ENCODE measurements at regions not wholly inside any gene's neighbourhood (a gene's known extent, or its start where the extent isn't known, plus 50 kb on each side); places are given as distances from the start of the nearest gene placed in this dataset.
A peak's percentile ranks its signal among the peaks of the same experiment; 100 is the strongest.

DNA sequence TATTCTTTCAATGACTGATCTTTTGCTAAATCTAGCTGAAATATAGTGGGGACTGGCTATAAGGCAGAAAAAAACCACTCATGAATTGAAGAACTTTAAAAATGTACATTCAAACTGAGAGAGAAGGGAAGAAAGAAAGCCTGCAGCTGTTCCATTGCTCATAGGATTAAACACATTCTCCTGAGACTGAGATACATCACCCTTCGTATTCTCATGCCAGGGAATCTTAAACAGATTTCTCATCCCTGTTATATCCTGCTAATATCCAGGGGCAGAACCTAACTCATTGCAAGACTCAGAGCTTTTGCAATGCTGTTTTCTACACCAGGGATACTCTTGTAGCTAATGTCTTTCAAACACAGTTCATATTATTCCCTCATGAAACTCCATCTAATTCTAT, 67.2 kb upstream of the ACSS3 start:
- TF ChIP-seq, protein P1, sequence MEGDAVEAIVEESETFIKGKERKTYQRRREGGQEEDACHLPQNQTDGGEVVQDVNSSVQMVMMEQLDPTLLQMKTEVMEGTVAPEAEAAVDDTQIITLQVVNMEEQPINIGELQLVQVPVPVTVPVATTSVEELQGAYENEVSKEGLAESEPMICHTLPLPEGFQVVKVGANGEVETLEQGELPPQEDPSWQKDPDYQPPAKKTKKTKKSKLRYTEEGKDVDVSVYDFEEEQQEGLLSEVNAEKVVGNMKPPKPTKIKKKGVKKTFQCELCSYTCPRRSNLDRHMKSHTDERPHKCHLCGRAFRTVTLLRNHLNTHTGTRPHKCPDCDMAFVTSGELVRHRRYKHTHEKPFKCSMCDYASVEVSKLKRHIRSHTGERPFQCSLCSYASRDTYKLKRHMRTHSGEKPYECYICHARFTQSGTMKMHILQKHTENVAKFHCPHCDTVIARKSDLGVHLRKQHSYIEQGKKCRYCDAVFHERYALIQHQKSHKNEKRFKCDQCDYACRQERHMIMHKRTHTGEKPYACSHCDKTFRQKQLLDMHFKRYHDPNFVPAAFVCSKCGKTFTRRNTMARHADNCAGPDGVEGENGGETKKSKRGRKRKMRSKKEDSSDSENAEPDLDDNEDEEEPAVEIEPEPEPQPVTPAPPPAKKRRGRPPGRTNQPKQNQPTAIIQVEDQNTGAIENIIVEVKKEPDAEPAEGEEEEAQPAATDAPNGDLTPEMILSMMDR (IDR thresholded peaks at IDR 0.05; ENCODE audit: low read depth, low read length): no peak
- no peak for DNase-seq (ENCODE audit: low read depth in 1 of 2, low spot score in 1 of 2)
- Histone ChIP-seq H3K9me3 (ENCODE audit: low read depth) (no peaks in the 10 kb centered on the region), H3K4me3 (no peak overlapping the region), H3K4me1 (ENCODE audit: low read depth) (no peaks in the 10 kb centered on the region), H3K27ac (no peak overlapping the region), H3K27me3 (no peaks in the 10 kb centered on the region), H3K36me3 (no peaks in the 10 kb centered on the region)

DNA sequence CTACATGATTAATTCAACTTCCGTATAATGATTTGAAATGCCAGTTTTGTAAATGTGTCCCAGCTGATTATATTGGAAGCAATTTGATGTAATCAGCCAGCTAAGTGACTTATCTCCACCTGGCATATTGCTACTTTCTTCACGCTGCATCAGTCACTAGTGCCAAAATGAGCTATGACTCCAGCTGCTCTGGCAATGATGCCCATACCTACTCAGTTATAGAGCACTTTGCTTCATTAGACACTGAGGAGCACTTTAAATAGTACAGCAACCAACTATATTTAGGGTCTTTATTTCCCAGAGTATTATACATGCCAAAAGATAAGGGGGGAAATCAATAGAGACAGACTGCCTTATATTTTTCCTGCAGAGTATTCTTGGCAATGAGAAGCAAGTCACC, 67.9 kb upstream of the LIN7A start:
- Histone ChIP-seq H3K4me3 (no peak overlapping the region), H3K36me3 (no peaks in the 10 kb centered on the region), H3K4me1 (ENCODE audit: low read depth) (no peaks in the 10 kb centered on the region), H3K27me3 (no peaks in the 10 kb centered on the region), H3K27ac (no peak overlapping the region), H3K9me3 (ENCODE audit: low read depth) (no peaks in the 10 kb centered on the region)
- TF ChIP-seq, protein P1 (IDR thresholded peaks at IDR 0.05; ENCODE audit: low read depth, low read length): no peak
- no peak for DNase-seq (ENCODE audit: low read depth in 1 of 2, low spot score in 1 of 2)

DNA sequence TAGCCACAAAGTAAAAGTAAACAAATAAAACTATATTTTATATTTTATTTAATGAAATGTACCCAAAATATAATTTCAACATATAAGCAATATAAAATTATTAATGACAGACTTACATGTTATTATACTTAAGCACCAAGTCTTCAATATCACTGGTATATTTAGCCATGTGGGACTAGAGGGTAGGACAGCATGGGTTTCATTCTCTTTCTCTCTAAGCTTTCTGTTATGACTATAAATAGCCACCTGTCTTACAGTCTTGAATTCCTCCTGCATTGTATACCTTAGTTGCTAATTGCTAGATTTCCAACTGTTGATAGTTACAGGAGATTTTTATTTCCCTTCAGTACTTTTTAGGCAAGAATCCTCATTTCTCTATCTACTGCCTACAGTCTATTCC, 63.1 kb upstream of the LIN7A start:
- H3K27ac ChIP-seq: no peak overlapping the region
- no peaks in the 10 kb centered on the region for H3K36me3 ChIP-seq
- DNase-seq (ENCODE audit: low read depth in 1 of 2, low spot score in 1 of 2): peak in 1 of 2 donors; percentile 3
- TF ChIP-seq, protein P1 (IDR thresholded peaks at IDR 0.05; ENCODE audit: low read depth, low read length): no peak
- H3K4me3 ChIP-seq: no peak overlapping the region
- no peaks in the 10 kb centered on the region for H3K27me3 ChIP-seq
- H3K4me1 ChIP-seq (ENCODE audit: low read depth): no peaks in the 10 kb centered on the region
- H3K9me3 ChIP-seq (ENCODE audit: low read depth): no peaks in the 10 kb centered on the region

DNA sequence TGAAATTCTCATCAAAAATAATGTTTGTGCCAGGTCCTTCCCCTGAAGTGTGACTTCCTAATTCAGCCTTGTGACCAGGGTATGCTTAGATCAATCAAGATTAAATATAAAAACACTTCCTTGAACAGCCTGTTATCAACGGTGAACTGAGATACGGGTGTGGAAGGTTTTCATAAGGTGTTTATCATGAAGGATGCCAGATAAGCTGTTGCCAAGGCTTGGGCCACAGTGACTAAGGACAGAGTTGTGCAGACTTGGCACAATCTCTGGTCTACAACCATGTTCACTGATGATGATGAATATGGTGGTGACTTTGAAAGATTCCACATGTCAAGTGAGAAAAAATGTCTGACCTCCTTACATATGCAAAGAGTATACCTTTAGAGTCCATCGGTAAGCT, 51.3 kb upstream of the LIN7A start:
- TF ChIP-seq, protein P1 (IDR thresholded peaks at IDR 0.05; ENCODE audit: low read depth, low read length): no peak
- Histone ChIP-seq H3K27me3 (no peaks in the 10 kb centered on the region), H3K4me1 (ENCODE audit: low read depth) (no peaks in the 10 kb centered on the region), H3K36me3 (no peaks in the 10 kb centered on the region), H3K4me3 (no peak overlapping the region), H3K27ac (no peak overlapping the region), H3K9me3 (ENCODE audit: low read depth) (no peaks in the 10 kb centered on the region)
- DNase-seq (ENCODE audit: low read depth in 1 of 2, low spot score in 1 of 2): peak in 1 of 2 donors; percentile 8
